Glutamatergic neuron (in vitro differentiated cells): ENCODE measurements at regions not wholly inside any gene's neighbourhood (a gene's known extent, or its start where the extent isn't known, plus 50 kb on each side); places are given as distances from the start of the nearest gene placed in this dataset.
"Not testable (repeated sequence)": the region's sequence is repeated elsewhere in the genome, so short reads cannot be mapped to it uniquely, and the experiment has no call there.

Source experiments
- DNase-seq: peaks from one replicate; pipeline ENCODE4 v3.0.0; 2022
- H3K27ac Mint-ChIP-seq: one replicate; pipeline ENCODE4 v1.8.0; 2020; ENCODE audit warnings: mild to moderate bottlenecking, mixed read lengths, inconsistent platforms; ENCODE audit not compliant: unreplicated experiment
- H3K27me3 Mint-ChIP-seq: one replicate; pipeline ENCODE4 v1.8.0; 2020; ENCODE audit warnings: mild to moderate bottlenecking, moderate library complexity, mixed read lengths, inconsistent platforms; ENCODE audit not compliant: unreplicated experiment
- H3K36me3 Mint-ChIP-seq: one replicate; pipeline ENCODE4 v1.8.0; 2020; ENCODE audit warnings: mild to moderate bottlenecking, mixed read lengths, inconsistent platforms; ENCODE audit not compliant: unreplicated experiment
- H3K4me1 Mint-ChIP-seq: one replicate; pipeline ENCODE4 v1.8.0; 2020; ENCODE audit warnings: mild to moderate bottlenecking, low read depth, mixed read lengths, inconsistent platforms; ENCODE audit not compliant: unreplicated experiment
- H3K4me3 Mint-ChIP-seq: one replicate; pipeline ENCODE4 v1.8.0; 2020; ENCODE audit warnings: mild to moderate bottlenecking, mixed read lengths, inconsistent platforms; ENCODE audit not compliant: unreplicated experiment
- H3K9me3 Mint-ChIP-seq: one replicate; pipeline ENCODE4 v1.8.0; 2020; ENCODE audit warnings: mild to moderate bottlenecking, moderate library complexity, mixed read lengths, inconsistent platforms; ENCODE audit not compliant: unreplicated experiment
- CTCF ChIP-seq: fragments of 200-600 bp; sonication (generic); IDR thresholded peaks from one replicate; pipeline ENCODE4 v1.5.0; 2021; ENCODE audit not compliant: partially characterized antibody, unreplicated experiment

GRCh38 chr3:75506603-75507002 is 157.5 kb upstream of the FRG2C start:
- peaks cover 4% of the 10 kb centered on the region for H3K9me3 Mint-ChIP-seq
- no peak for TF ChIP-seq CTCF
- no peaks in the 10 kb centered on the region for H3K4me1 Mint-ChIP-seq
- H3K27ac Mint-ChIP-seq: no peak overlapping the region
- no peaks in the 10 kb centered on the region for H3K27me3 Mint-ChIP-seq
- DNase-seq: no peak
- H3K4me3 Mint-ChIP-seq: no peak overlapping the region
- peaks cover 14% of the 10 kb centered on the region for H3K36me3 Mint-ChIP-seq

DNA sequence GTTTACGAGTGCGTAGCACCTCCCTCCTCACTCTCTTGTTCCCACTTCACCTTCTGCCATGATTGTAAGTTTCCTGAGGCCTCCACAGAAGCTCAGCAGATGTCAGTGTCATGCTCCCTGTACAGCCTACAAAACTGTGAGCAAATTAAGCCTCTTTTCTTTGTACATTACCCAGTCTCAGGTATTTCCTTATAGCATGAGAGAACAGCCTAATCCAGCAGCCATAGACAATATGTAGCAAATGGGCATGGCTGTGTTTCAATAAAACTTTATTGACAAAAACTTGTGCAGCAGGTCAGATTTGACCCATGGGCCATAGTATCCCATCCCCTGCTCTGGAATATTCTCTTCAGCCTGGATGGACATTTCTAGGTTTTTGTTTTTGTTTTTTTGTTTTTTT is 156.2 kb upstream of the FRG2C start:
- H3K4me1 Mint-ChIP-seq, H3K9me3 Mint-ChIP-seq, DNase-seq, H3K4me3 Mint-ChIP-seq, H3K27me3 Mint-ChIP-seq, H3K27ac Mint-ChIP-seq: not testable (repeated sequence)
- H3K36me3 Mint-ChIP-seq: peaks cover 17% of the 10 kb centered on the region

DNA sequence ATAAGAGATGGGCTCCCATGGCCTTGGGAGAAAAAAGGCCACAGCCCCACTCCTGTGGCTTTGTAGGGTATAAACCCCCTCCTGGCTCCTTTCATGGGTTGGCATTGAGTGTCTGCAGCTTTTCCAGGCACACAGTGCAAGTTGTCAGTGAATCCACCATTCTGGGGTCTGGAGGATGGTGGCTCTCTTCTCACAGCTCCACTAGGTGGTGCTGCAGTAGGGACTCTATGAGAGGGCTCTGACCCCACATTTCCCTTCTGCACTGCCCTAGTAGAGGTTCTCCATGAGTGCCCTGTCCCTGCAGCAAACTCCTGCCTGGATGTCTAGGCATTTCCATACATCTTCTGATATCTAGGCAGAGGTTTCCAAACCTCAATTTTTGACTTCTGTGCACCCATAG is 136.5 kb upstream of the FRG2C start:
- H3K27ac Mint-ChIP-seq, H3K27me3 Mint-ChIP-seq, DNase-seq, H3K4me3 Mint-ChIP-seq, H3K9me3 Mint-ChIP-seq, H3K36me3 Mint-ChIP-seq, H3K4me1 Mint-ChIP-seq: not testable (repeated sequence)

DNA sequence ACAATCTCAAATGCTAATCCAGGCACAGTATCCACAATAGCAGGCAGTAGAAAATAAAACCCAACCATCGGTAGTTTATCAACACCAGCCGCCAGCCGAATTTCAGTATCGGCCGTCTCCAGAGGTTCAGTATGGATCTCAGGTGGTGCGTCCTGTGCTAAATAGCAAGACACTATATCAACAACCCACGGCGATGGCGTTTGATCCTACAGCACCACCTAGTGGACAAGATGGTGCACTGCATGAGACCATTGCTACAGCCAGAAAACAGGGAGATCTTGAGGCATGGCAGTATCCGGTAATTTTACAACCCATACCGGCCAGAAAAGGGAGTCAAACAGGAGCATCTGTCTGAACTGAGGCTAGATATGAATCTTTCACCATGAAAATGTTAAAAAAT is 112.0 kb upstream of the FRG2C start:
- peak; percentile 46 for DNase-seq
- not testable (repeated sequence) for H3K27me3 Mint-ChIP-seq, H3K27ac Mint-ChIP-seq, H3K4me1 Mint-ChIP-seq, H3K4me3 Mint-ChIP-seq, H3K9me3 Mint-ChIP-seq
- peak; percentile 78 for TF ChIP-seq CTCF
- H3K36me3 Mint-ChIP-seq: peaks cover 30% of the 10 kb centered on the region

DNA sequence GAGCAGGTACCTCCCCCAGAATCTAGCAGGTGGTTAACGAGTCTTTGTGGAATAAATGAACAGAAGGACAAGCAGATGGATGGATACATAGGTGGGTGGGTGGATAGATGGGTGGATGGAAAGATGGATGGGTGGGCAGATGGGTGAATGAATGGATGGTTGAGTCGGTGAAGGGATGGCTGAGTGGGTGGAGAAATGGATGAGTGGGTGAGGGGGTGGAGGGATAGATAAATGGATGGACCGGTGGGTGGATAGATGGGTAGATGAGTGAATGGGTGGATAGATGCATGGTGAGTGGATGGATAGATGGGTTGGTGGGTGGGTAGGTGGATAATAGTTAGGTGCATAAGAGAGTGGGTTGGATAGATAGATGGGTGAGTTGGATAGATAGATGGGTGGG is 99.7 kb upstream of the FRG2C start:
- DNase-seq, H3K9me3 Mint-ChIP-seq, H3K4me1 Mint-ChIP-seq, H3K27ac Mint-ChIP-seq, H3K4me3 Mint-ChIP-seq, H3K27me3 Mint-ChIP-seq, H3K36me3 Mint-ChIP-seq: not testable (repeated sequence)

- H3K27me3 Mint-ChIP-seq, H3K9me3 Mint-ChIP-seq, H3K27ac Mint-ChIP-seq, DNase-seq, H3K4me1 Mint-ChIP-seq, H3K4me3 Mint-ChIP-seq, H3K36me3 Mint-ChIP-seq: not testable (repeated sequence)
These were observed 91.8 kb upstream of the FRG2C start for GRCh38 chr3:75572303-75572702.

GRCh38 chr3:75579091-75579490 is 85.0 kb upstream of the FRG2C start:
- H3K27me3 Mint-ChIP-seq: peaks cover 17% of the 10 kb centered on the region
- H3K27ac Mint-ChIP-seq: not testable (repeated sequence)

DNA sequence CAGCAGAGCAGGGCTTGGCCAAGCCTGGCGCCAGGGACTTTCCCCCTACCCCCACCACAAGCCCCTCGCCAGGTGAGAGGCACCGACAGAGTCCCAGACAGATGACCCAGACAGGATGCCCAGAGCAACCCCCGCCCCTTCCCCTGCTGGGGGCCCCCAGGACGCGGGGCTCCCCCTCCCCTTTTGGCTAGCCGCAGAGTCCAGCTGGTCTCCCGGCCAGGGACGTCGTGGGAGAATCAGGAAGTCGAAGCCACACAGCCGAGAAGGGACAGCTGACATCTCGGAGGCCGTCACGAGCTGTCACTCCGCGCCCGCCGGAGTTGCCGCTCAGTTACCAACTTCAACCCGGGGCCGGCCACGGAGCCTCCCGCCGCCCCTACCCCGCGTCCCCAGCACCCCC is 84.6 kb upstream of the FRG2C start:
- H3K4me3 Mint-ChIP-seq: peak overlapping the region; percentile 89
- peak; percentile 33 for DNase-seq
- H3K27me3 Mint-ChIP-seq: peaks cover 17% of the 10 kb centered on the region
- not testable (repeated sequence) for H3K36me3 Mint-ChIP-seq, H3K9me3 Mint-ChIP-seq, H3K27ac Mint-ChIP-seq, H3K4me1 Mint-ChIP-seq

More at GRCh38 chr3:75579091-75579490, 85.0 kb upstream of the FRG2C start:
- DNase-seq, H3K4me1 Mint-ChIP-seq, H3K36me3 Mint-ChIP-seq, H3K9me3 Mint-ChIP-seq: not testable (repeated sequence)
- peak overlapping the region; percentile 89 for H3K4me3 Mint-ChIP-seq
